Epithelial cell of esophagus (primary cell): ENCODE measurements at regions not wholly inside any gene's neighbourhood (a gene's known extent, or its start where the extent isn't known, plus 50 kb on each side); places are given as distances from the start of the nearest gene placed in this dataset.
"Not testable (repeated sequence)": the region's sequence is repeated elsewhere in the genome, so short reads cannot be mapped to it uniquely, and the experiment has no call there.

ENCODE experiments used
- DNase-seq: peaks from one replicate; pipeline ENCODE4 v3.0.0; 2010; ENCODE audit warnings: low read depth
- H3K4me3 ChIP-seq: 2 replicates; pipeline ENCODE4 v1.5.1; 2011; ENCODE audit warnings: mild to moderate bottlenecking, low read length, control low read depth
- CTCF ChIP-seq: IDR thresholded peaks from 2 replicates; pipeline ENCODE4 v1.5.1; 2011; ENCODE audit warnings: low read depth, mild to moderate bottlenecking, low read length, control low read depth, inconsistent platforms; ENCODE audit not compliant: insufficient read depth; ENCODE audit errors: missing control alignments

DNA sequence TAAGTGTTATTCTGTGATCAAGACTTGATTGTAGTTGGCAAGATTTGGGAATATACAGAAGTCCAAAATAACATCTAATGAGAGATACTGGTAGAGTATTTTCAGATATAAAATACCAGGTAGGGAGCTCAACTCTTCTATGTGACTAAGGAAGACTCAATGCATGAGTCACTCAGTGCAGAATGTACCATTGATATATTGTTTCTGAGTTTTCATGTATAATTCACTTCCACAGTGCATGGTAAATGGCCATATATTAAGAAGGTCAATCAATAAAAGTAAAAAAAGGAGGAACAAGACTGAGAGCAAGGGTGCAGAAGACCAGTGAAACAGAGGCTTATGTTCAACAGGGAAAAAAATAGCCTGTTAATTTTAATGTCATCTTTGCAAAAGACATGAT, 1387.9 kb downstream of the CDH8 start:
- H3K4me3 ChIP-seq, result no peak overlapping the region
- TF ChIP-seq CTCF, result no peak
- DNase-seq, result peak; percentile 58

GRCh38 chr16:60647388-60647787, 1388.8 kb downstream of the CDH8 start:
- not testable (repeated sequence) for H3K4me3 ChIP-seq, DNase-seq

GRCh38 chr16:60646631-60647030, 1389.6 kb downstream of the CDH8 start:
- no peak for TF ChIP-seq CTCF
- no peak for DNase-seq
- no peak overlapping the region for H3K4me3 ChIP-seq

DNA sequence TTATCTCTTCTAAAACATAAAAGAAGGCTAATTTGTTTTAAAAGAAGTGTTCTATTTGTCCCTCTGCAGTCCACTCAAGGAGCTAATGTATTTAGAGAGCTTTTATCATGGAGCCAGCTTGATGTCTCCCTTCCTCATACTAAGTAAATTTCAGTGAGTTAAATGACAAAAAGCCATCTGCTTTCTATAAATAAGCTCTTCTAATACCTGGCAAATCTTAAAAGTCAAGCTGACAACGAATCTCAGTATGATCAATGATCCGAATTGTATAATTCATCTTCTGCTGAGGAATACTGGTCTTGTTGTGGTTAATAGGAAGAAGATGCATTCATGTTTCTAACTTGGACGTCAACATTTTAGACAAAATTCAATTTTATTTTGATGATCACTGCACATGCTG, 1390.7 kb downstream of the CDH8 start:
- no peak for DNase-seq
- no peak for TF ChIP-seq CTCF
- H3K4me3 ChIP-seq, result no peak overlapping the region

- DNase-seq, result peak; percentile 90
- TF ChIP-seq CTCF, result no peak
- no peak overlapping the region for H3K4me3 ChIP-seq
These were observed 1393.3 kb downstream of the CDH8 start for GRCh38 chr16:60642956-60643355.

DNA sequence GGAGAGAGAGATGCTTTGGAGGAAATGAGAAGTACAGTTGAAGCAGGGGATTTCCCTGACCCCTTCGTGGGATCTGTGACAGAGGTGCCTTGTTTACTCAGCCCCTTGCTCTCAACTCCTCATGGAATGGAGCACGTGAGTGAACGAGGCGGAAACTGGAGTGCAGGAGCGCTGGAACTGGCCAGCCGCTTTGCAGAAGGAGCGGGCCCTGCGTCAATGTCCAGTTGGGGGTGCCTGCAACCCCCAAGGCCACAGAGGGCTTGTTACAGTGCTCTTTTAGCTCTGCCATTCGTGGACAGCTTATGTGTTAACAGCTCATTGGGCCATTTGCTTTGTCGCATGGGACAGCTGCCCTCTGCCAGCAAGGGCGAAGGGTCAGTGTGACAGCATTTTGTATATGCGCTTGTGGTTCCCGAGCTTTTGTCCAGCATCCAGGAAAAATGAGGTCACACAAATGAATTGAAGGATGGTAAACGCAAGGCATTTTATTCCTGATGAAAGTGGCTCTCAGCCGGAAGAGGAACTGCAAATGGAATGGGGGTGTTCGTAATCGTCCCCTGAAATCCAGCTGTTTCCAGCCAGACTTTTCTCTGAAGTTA, 1395.1 kb downstream of the CDH8 start:
- TF ChIP-seq CTCF, result no peak
- H3K4me3 ChIP-seq, result no peak overlapping the region
- DNase-seq, result no peak

DNA sequence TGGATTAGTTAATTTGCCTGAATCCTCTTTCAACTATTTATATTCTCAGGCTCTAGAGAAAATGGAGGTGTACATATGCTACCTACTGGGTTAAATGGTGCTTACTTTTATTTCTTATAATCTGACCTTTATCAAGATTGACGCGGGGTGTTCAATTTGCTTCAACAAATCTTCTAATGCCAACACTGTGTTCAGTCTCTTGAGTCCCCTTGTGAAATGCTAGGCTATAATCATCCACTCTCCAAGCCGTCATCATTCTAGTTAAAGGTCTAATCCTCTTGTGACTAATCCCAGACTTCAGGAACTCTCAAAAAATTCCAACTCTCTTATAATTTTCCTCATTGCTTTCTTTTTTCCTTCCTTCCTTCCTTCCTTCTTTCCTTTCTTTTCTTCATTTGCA, 1396.2 kb downstream of the CDH8 start:
- no peak overlapping the region for H3K4me3 ChIP-seq
- peak; percentile 13 for DNase-seq
- no peak for TF ChIP-seq CTCF

GRCh38 chr16:60636636-60637035, 1399.6 kb downstream of the CDH8 start:
- not testable (repeated sequence) for H3K4me3 ChIP-seq, DNase-seq
